ENCODE measurements at regions not wholly inside any gene's neighbourhood (a gene's known extent, or its start where the extent isn't known, plus 50 kb on each side); places are given as distances from the start of the nearest gene placed in this dataset.

GRCh38 chr10:20726381-20726780, 170.7 kb downstream of the NEBL start:
- intact Hi-C loops (cut with DNase I), result no loop called here
- no peak for DNase-seq (ENCODE audit: low spot score)

DNA sequence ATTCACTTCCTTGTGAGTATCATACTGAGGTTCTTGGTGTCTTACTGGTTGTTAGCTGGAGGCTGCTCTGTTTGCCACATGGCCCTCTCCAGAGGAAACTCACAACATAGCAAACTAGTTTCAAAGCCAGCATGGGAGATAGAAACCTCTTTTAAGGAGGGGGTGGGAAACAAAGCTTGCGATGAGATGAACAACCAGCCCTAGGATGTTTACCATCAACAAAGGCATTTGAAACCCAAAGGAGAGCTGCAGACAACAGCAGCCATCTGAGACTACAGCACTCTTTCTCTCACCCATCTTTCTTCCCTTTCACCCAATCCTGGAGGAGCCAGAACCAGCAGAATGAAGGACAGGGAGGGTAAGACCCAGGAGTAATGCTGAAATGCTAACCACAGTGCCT, 182.1 kb downstream of the NEBL start:
- intact Hi-C loops (cut with DNase I), result no loop called here
- no peak for DNase-seq (ENCODE audit: low spot score)

- intact Hi-C loops (cut with DNase I), result no loop called here
These were observed 182.6 kb downstream of the NEBL start for GRCh38 chr10:20714518-20714917.

GRCh38 chr10:20713420-20713819, 183.7 kb downstream of the NEBL start:
- intact Hi-C loops (cut with DNase I), result no loop called here
- DNase-seq (ENCODE audit: low spot score), result no peak

More at GRCh38 chr10:20714518-20714917, 182.6 kb downstream of the NEBL start:
- DNase-seq (ENCODE audit: low spot score), result no peak

GRCh38 chr10:20712774-20713173, 184.3 kb downstream of the NEBL start:
- no peak for DNase-seq (ENCODE audit: low spot score)
- intact Hi-C loops (cut with DNase I), result no loop called here

GRCh38 chr10:20709708-20710107, 187.4 kb downstream of the NEBL start:
- DNase-seq (ENCODE audit: low spot score), result no peak
- intact Hi-C loops (cut with DNase I), result no loop called here

DNA sequence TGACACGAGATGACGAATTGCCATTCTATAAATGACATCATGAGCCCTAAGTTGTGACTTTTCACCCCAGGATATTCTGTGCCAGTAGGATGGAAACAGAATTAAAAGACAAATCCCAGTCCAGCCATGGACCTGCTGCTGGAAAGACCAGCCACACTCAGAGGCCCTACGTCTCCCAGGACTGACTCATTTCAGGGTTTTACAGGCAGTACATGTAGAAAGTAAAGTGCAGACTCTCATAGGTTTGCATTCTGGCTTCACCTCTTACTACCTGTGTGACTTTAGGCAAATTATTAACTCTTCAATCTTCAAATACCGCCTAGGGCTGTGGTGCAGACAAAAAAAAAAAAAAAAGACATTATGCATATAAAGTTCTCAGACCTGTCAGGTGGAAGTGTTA, 188.8 kb downstream of the NEBL start:
- intact Hi-C loops (cut with DNase I), result no loop called here
- DNase-seq (ENCODE audit: low spot score), result no peak

DNA sequence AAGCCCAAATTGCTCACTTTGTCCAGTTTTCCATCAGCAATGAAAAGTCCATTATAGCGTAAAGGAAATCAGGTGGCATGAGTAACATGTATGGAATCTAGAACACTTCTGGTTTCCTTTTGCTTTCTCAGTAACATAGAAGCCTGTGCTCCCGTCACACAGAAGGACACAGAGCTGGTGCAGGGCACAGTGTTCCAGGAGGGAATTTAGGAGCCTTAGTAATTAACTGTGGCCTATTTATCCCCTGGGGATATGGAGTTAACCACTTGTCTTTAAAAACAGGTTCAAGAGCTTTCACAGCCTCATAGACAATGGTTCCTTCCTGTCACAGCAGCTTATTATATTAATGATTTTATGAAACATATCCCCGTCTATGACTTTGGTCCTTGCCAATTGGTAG, 189.9 kb downstream of the NEBL start:
- DNase-seq (ENCODE audit: low spot score), result no peak
- intact Hi-C loops (cut with DNase I), result no loop called here

- intact Hi-C loops (cut with DNase I), result no loop called here
- no peak for DNase-seq (ENCODE audit: low spot score)
These were observed 198.3 kb downstream of the NEBL start for GRCh38 chr10:20698837-20699236.

GRCh38 chr10:20694296-20694695, 202.8 kb downstream of the NEBL start:
- intact Hi-C loops (cut with DNase I), result no loop called here
- no peak for DNase-seq (ENCODE audit: low spot score)

DNA sequence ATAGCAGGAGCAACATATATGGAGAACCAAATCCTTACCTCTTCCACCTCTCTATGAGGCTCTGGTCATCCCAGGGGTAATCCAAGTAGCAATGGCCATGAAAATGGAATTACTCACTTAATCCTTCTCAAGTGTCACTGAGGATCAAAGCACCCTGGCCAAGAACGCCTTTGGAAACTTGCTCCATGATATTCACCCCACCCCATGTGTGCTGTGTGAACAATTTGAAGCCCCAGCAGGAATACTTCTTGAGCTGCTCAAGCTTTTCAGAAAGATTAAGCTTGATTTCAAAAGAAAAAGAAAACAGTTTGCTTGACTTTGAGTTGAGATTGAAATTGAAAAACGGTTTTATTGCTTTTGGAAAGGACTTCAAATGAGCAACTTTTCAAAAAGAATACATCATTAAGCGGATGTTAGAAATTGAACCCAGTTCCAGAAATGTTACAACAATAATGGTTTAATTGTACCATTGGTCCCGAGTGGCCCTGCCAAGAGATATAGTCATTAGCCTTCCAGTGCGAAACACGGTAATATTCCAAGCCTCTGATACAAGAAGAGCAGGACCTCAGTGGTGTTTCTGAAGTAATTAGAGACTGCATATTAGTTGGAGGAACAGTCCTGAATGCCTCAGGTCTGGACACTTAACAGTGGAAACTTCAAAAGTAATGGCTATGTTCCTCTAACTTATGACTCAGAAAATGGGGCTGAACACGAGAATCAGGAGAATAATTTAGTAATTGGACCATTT, 208.1 kb downstream of the NEBL start:
- intact Hi-C loops (cut with DNase I), result no loop called here
- no peak for DNase-seq (ENCODE audit: low spot score)

GRCh38 chr10:20686015-20686635, 211.0 kb downstream of the NEBL start:
- intact Hi-C loops (cut with DNase I), result no loop called here

GRCh38 chr10:20685462-20685861, 211.6 kb downstream of the NEBL start:
- DNase-seq (ENCODE audit: low spot score), result no peak
- intact Hi-C loops (cut with DNase I), result no loop called here

More at GRCh38 chr10:20686015-20686635, 211.0 kb downstream of the NEBL start:
- no peak for DNase-seq (ENCODE audit: low spot score)

- intact Hi-C loops (cut with DNase I), result no loop called here
- DNase-seq (ENCODE audit: low spot score), result no peak
These were observed 213.8 kb downstream of the NEBL start for GRCh38 chr10:20683345-20683744.

- intact Hi-C loops (cut with DNase I), result no loop called here
- no peak for DNase-seq (ENCODE audit: low spot score)
These were observed 214.3 kb downstream of the NEBL start for GRCh38 chr10:20682782-20683181.

- intact Hi-C loops (cut with DNase I), result no loop called here
- DNase-seq (ENCODE audit: low spot score), result no peak
These were observed 219.8 kb downstream of the NEBL start for GRCh38 chr10:20677340-20677739.

- intact Hi-C loops (cut with DNase I), result no loop called here
- DNase-seq (ENCODE audit: low spot score), result no peak
These were observed 222.2 kb downstream of the NEBL start for GRCh38 chr10:20674926-20675325.

- no peak for DNase-seq (ENCODE audit: low spot score)
- intact Hi-C loops (cut with DNase I), result no loop called here
These were observed 223.9 kb downstream of the NEBL start for GRCh38 chr10:20673175-20673574.

DNA sequence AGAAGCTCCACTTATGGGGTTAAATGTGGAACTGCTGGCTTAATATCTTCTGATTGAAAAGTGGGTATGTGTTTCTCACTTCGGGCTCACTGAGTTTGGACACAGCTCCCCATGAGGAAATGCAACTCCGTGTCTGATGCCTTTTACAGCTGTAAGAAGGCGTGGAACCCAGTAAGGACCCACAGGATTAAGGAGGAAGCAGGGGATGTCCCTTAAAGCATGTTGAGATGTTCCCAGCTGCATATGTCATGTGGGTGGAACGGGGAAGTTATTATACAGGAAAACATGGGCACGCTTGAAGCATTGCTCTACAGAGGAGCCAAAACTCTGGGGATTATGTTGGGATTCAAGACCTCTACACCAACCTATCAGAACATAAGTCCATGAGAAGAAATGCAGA, 224.4 kb downstream of the NEBL start:
- DNase-seq (ENCODE audit: low spot score), result no peak
- intact Hi-C loops (cut with DNase I), result no loop called here

GRCh38 chr10:20670579-20670978, 226.5 kb downstream of the NEBL start:
- intact Hi-C loops (cut with DNase I), result no loop called here
- no peak for DNase-seq (ENCODE audit: low spot score)

GRCh38 chr10:20668985-20669384, 228.1 kb downstream of the NEBL start:
- DNase-seq (ENCODE audit: low spot score), result no peak
- intact Hi-C loops (cut with DNase I), result no loop called here

All from posterior vena cava (tissue), 2 donors.